GM19372 (cell line): ENCODE measurements at regions not wholly inside any gene's neighbourhood (a gene's known extent, or its start where the extent isn't known, plus 50 kb on each side); places are given as distances from the start of the nearest gene placed in this dataset.

Experiments used
- ATAC-seq: cut with Tn5 transposase; IDR thresholded peaks from one replicate; pipeline ENCODE4 v1.9.1; 2021; ENCODE audit warnings: mild to moderate bottlenecking, low read depth, moderate library complexity; ENCODE audit not compliant: unreplicated experiment

DNA sequence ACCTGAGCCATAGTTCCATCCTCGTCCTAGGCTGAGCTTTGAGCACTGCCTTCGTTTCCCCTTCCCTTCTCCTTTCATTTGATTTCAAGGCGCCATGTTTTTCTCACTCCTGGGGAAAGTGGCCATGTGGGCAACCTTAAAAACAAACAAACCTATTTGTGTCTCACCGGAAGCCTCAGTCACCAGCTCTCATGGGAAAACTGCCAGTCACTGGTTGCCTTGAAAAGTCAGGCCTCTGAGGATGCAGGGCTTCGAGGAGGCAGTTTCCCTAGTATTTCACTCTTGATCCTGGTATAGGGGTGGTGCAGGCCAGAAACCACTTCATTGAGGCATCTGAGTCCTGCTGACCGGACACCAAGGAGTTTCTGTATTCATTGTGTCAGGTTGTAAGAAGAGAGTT is 59.2 kb upstream of the TRIB2 start:
- no peak for ATAC-seq

DNA sequence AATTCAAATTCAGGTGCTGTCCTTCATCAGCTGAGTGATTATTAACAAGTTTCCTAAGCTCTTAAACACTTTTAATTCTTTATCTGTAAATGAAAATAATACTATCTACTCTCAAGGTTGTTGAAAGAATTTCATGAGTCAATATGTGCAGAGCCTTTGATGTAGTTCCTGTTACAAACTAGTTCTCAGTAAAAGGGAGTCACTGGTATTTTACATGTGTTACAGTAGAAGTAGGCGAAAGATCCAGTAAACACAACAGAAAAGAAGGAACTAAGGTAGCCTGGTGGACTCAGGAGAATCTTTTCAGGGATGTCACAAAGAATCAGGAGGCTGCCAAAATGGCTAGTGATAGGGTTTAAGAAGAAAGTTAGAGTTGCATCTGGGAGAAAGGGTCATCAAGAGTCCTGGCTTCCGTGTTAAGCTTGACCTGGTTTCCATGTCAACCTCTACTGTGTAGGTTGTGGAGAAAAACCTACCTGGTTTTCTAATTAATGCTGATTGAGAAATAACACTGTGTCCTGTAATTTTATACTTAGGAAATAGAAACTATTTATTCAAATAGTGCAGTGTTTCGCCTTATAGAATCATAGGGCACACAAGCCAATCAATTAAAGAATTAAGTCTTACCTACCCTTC is 58.3 kb upstream of the TRIB2 start:
- no peak for ATAC-seq

DNA sequence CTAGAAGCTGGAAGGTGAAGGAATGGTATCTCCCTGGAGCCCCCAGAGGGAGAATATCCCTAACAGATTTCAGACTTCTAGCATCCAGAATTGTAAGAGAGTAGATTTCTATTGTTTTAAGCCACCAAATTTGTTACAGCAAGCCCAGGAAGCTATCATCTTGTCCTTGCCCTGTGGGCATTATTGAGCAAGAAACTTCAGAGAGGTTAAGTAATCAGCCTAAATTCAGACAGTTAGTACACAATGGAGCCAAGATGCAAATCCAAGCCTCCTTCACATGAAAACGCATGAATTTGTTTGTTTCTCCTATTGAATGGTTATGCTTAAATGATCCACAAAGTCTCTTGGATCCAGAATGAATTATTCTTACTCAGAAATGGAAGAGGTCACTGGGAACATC is 55.2 kb upstream of the TRIB2 start:
- no peak for ATAC-seq

DNA sequence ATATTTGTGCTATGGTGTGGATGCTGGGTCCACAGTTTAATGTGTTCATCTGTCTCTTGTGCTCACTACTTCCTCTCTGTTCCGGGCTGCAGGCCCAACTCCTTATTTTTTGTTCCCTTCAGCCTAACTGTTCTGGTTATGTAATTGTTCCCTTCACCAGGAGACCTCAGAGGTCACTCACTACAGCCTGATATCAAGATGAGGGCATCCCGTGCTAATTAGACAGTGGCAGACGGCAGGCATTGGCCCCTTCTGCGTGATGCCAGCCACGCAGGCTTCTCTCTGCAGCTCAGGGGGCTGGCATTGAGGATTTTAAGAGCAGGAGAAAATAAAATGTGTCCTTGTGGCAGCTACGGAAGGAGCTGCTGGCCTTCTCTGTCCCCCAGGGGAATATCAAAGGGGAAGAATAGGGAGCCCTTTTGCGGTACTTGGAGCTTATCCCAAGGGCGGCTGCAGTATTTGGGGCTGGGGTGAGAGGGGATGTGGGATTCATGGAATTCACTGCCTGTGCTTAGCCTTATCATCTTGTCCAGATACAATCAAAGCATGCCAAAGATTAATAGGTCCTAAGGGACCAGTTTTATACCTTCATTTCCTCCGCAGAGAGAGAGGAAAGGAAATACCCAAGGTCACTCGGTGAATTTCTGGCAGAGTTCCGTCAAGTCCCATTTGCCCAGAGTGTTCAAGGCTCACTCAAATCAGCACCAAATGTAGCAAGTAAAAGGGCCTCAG is 53.3 kb upstream of the TRIB2 start:
- ATAC-seq: no peak

DNA sequence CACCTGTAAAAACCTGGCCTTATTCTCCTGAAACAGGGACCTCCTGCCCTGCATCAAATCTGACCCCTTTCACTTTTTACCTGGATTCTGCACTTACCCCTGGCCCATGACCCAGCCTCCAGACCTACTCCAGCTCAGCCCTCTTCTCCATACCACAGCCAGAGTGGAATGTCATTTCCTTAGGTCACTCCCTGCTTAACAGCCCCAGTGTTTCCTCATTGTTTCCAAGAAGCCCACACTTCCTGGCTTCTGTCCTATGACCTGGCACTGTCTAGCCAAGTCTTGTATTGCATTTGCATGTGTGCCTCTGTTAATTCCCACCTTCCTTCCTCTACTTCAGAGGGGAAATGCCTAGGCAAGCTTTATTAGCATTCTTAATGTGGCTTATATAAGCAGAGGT is 51.4 kb upstream of the TRIB2 start:
- no peak for ATAC-seq

DNA sequence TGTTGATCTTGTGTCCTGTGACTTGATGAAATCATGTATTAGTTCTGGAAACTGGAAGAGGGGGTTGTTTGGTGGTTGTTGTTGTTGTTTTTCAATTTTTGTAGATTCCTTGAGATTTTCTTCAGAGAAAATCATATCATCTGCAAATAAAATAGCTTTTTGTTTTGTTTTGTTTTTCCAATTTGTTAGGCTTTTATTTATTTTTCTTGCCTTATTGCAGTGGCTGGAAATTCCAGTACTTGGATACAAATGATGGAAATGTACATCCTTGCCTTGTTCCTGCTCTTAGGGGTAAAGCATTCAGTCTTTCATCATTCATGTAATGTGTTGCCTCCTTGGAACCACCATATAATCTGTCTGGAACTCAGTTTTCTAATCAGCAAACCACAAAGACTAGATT is 50.3 kb upstream of the TRIB2 start:
- ATAC-seq: no peak
